GM23248 (cell line): ENCODE measurements at regions not wholly inside any gene's neighbourhood (a gene's known extent, or its start where the extent isn't known, plus 50 kb on each side); places are given as distances from the start of the nearest gene placed in this dataset.

Experiments
- DNase-seq: peaks from one replicate; pipeline ENCODE4 v3.0.0-alpha.2; 2015
- H2AFZ ChIP-seq: fragments of 200-600 bp; sonication (generic); 2 replicates; pipeline ENCODE4 v1.6.1; 2016; ENCODE audit warnings: antibody characterized with exemption
- H3F3A ChIP-seq: fragments of 200-600 bp; sonication (generic); 2 replicates; pipeline ENCODE4 v1.6.1; 2016; ENCODE audit warnings: mild to moderate bottlenecking, antibody characterized with exemption, mixed run types; ENCODE audit not compliant: insufficient read depth
- H3K27ac ChIP-seq: fragments of 200-600 bp; sonication (generic); 2 replicates; pipeline ENCODE4 v1.5.1; 2016; ENCODE audit warnings: mild to moderate bottlenecking
- H3K27me3 ChIP-seq: fragments of 200-600 bp; sonication (generic); replicated peaks from 2 replicates; pipeline ENCODE4 v1.6.1; 2016; ENCODE audit warnings: mild to moderate bottlenecking; ENCODE audit not compliant: insufficient read depth
- H3K36me3 ChIP-seq: fragments of 200-600 bp; sonication (generic); 2 replicates; pipeline ENCODE4 v1.6.1; 2016; ENCODE audit warnings: low read depth, mild to moderate bottlenecking
- H3K4me1 ChIP-seq: fragments of 200-600 bp; sonication (generic); 2 replicates; pipeline ENCODE4 v1.6.1; 2016; ENCODE audit warnings: mild to moderate bottlenecking; ENCODE audit not compliant: insufficient read depth
- H3K4me2 ChIP-seq: fragments of 200-600 bp; sonication (generic); one replicate; pipeline ENCODE4 v1.6.1; 2016; ENCODE audit warnings: mild to moderate bottlenecking; ENCODE audit not compliant: unreplicated experiment
- H3K4me3 ChIP-seq: fragments of 200-600 bp; sonication (generic); 2 replicates; pipeline ENCODE4 v1.5.1; 2016; ENCODE audit warnings: mild to moderate bottlenecking
- H3K79me2 ChIP-seq: fragments of 200-600 bp; sonication (generic); 2 replicates; pipeline ENCODE4 v1.6.1; 2016; ENCODE audit warnings: mild to moderate bottlenecking; ENCODE audit not compliant: insufficient read depth
- H3K9ac ChIP-seq: fragments of 200-600 bp; sonication (generic); 2 replicates; pipeline ENCODE4 v1.6.1; 2016; ENCODE audit warnings: mild to moderate bottlenecking
- H3K9me2 ChIP-seq: fragments of 200-600 bp; sonication (generic); 2 replicates; pipeline ENCODE4 v1.6.1; 2016; ENCODE audit warnings: mixed run types, mild to moderate bottlenecking, moderate library complexity; ENCODE audit not compliant: insufficient read depth
- H3K9me3 ChIP-seq: fragments of 200-600 bp; sonication (generic); one replicate; pipeline ENCODE4 v1.6.1; 2017; ENCODE audit warnings: low read depth
- H4K20me1 ChIP-seq: fragments of 200-600 bp; sonication (generic); 2 replicates; pipeline ENCODE4 v1.6.0; 2016; ENCODE audit not compliant: insufficient read depth
- EZH2 ChIP-seq: fragments of 200-600 bp; sonication (generic); IDR thresholded peaks from 2 replicates; pipeline ENCODE4 v1.6.1; 2018; ENCODE audit warnings: antibody characterized with exemption, mild to moderate bottlenecking; ENCODE audit not compliant: insufficient read depth, poor library complexity, severe bottlenecking
- EZH2phosphoT487 ChIP-seq: fragments of 200-600 bp; sonication (generic); IDR thresholded peaks from 2 replicates; pipeline ENCODE4 v1.6.1; 2018; ENCODE audit warnings: antibody characterized with exemption, moderate library complexity, mild to moderate bottlenecking, low read depth; ENCODE audit not compliant: insufficient read depth
- WGBS, 2 experiments: methylation state at CpG; one replicate each; pipeline ENCODE4 v1.1.6; 2015 to 2017; ENCODE audit warnings: low lambda C conversion rate in 2 of 2, low coverage in 1 of 2; ENCODE audit errors: missing lambda C conversion rate in 2 of 2; 5-methylcytosine and 5-hydroxymethylcytosine counted together
- in situ Hi-C: fragments of 300-500 bp; cut with MboI; formaldehyde crosslinking; loops from 2 replicates; pipeline ENCODE4 v1.15.0; 2020

DNA sequence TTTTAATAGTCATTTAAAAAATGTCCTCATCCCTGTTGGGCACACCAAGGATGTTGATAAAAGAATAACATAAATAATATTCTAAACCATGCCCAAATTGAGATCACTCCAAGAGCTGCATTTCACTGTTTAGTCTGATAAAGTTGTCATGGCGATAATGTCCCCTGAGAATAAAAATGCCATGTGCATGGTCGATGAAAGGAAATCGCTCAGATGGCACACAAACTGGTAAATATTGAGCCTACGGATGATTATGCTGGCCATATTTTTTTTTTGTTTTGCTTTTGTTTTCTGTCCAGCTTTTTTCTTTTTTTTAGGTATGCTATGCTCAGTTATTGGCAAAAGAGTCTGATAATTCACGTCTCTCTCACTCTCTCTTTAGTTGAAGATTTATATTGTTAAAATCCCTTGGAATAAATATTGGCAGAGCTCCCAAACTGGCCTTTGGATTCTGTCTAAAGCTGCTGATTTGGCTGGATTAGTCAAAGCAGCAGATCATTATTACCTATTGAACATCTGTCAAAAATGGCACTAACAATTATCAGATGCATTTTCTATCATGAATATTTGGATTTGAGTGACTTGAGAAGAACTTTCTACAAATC lies 643.8 kb downstream of the SQOR start:
- Histone ChIP-seq H3K36me3 (no peaks in the 10 kb centered on the region), H4K20me1 (no peaks in the 10 kb centered on the region), H3K9ac (no peak overlapping the region), H3K4me3 (no peak overlapping the region), H3K9me2 (no peaks in the 10 kb centered on the region), H3K4me1 (no peaks in the 10 kb centered on the region), H3K4me2 (no peak overlapping the region), H3F3A (no peaks in the 10 kb centered on the region), H3K27ac (no peak overlapping the region), H2AFZ (no peak overlapping the region), H3K9me3 (no peaks in the 10 kb centered on the region), H3K27me3 (no peaks in the 10 kb centered on the region), H3K79me2 (no peaks in the 10 kb centered on the region)
- in situ Hi-C loops = no loop called here
- no peak for TF ChIP-seq EZH2
- no peak for TF ChIP-seq EZH2phosphoT487
- 20 to 21% methylated on average over 5 of the region's 5 CpGs for WGBS, 2 experiments
- no peak for DNase-seq

- Histone ChIP-seq H3K27ac (no peak overlapping the region), H4K20me1 (no peaks in the 10 kb centered on the region), H3K27me3 (no peaks in the 10 kb centered on the region), H3K4me3 (no peak overlapping the region), H3K9me3 (no peaks in the 10 kb centered on the region), H3K36me3 (no peaks in the 10 kb centered on the region), H3K4me1 (no peaks in the 10 kb centered on the region), H2AFZ (no peak overlapping the region), H3K4me2 (no peak overlapping the region), H3F3A (no peaks in the 10 kb centered on the region), H3K79me2 (no peaks in the 10 kb centered on the region), H3K9me2 (no peaks in the 10 kb centered on the region), H3K9ac (no peak overlapping the region)
- DNase-seq = no peak
- TF ChIP-seq EZH2phosphoT487 = no peak
- TF ChIP-seq EZH2 = no peak
- in situ Hi-C loops = no loop called here
- 14 to 19% methylated on average over 4 of the region's 4 CpGs for WGBS, 2 experiments
These were observed 646.1 kb downstream of the SQOR start for GRCh38 chr15:46280762-46281542.

DNA sequence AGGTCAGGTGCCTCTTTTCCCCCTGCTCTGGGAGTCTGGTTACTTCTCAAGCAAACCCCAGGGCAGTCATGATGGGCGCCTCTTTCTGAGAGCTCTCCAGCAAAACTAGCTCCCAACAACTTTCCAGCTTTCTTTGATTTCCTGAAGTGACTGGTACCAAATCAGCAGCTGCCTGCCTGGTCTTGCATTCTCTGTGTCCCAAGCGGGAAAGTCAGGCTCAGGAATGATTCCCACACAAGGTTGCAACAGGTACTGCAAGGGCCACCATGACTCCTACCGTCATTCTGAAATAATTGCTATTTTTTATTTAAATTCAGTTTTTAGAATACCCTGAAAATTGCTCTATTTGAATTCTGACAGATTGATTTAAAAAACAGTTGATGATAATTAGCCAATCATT lies 658.7 kb downstream of the SQOR start:
- no peaks in the 10 kb centered on the region for H3K36me3 ChIP-seq
- no peak overlapping the region for H3K9ac ChIP-seq
- H3K79me2 ChIP-seq = no peaks in the 10 kb centered on the region
- H3K4me1 ChIP-seq = no peaks in the 10 kb centered on the region
- TF ChIP-seq EZH2phosphoT487 = no peak
- TF ChIP-seq EZH2 = no peak
- no peak overlapping the region for H3K4me3 ChIP-seq
- no peak overlapping the region for H3K4me2 ChIP-seq
- WGBS, 2 experiments = 38 to 42% methylated on average over 3 of the region's 3 CpGs
- no peaks in the 10 kb centered on the region for H3K9me3 ChIP-seq
- H4K20me1 ChIP-seq = no peaks in the 10 kb centered on the region
- no peaks in the 10 kb centered on the region for H3K27me3 ChIP-seq
- H3K27ac ChIP-seq = no peak overlapping the region
- H3K9me2 ChIP-seq = no peaks in the 10 kb centered on the region
- H2AFZ ChIP-seq = no peak overlapping the region
- H3F3A ChIP-seq = no peaks in the 10 kb centered on the region
- in situ Hi-C loops = no loop called here
- DNase-seq = no peak

DNA sequence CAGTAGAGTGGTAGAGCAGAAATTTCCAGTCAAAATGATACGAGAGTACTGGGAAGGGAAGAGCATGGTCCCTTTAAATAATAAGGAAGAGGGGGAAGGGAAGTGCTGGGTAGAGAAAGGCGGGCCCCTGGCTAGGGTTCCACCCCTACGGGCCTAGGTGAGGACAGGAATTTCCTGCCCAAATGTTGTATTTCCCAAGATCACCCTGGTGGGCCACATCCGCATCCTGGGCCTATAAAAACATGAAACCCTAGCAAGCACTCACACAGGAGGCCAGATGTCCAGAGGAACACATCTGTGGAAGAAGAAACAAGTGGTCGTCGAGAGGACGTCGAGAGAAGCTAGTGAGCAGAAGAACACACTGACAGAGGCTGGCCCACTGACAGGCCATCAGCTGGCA lies 661.2 kb downstream of the SQOR start:
- no peaks in the 10 kb centered on the region for H3K9me3 ChIP-seq
- no peak for TF ChIP-seq EZH2phosphoT487
- H3K4me1 ChIP-seq = no peaks in the 10 kb centered on the region
- no peak for DNase-seq
- no peak overlapping the region for H2AFZ ChIP-seq
- no peak overlapping the region for H3K4me3 ChIP-seq
- in situ Hi-C loops = no loop called here
- no peaks in the 10 kb centered on the region for H3K9me2 ChIP-seq
- no peaks in the 10 kb centered on the region for H4K20me1 ChIP-seq
- no peak overlapping the region for H3K27ac ChIP-seq
- H3K27me3 ChIP-seq = no peaks in the 10 kb centered on the region
- no peaks in the 10 kb centered on the region for H3K79me2 ChIP-seq
- no peak overlapping the region for H3K9ac ChIP-seq
- no peak overlapping the region for H3K4me2 ChIP-seq
- no peaks in the 10 kb centered on the region for H3F3A ChIP-seq
- WGBS, 2 experiments = 23 to 25% methylated on average over 8 of the region's 8 CpGs
- H3K36me3 ChIP-seq = no peaks in the 10 kb centered on the region
